ENCODE measurements at regions not wholly inside any gene's neighbourhood (a gene's known extent, or its start where the extent isn't known, plus 50 kb on each side); places are given as distances from the start of the nearest gene placed in this dataset.

GRCh38 chr21:22855581-22855980, 1857.4 kb downstream of the NCAM2 start:
- Histone ChIP-seq H3K4me2 (ENCODE audit: low read length) (no peak overlapping the region), H2AFZ (ENCODE audit: low read depth, low read length) (no peak overlapping the region), H3K4me1 (ENCODE audit: low read length) (no peaks in the 10 kb centered on the region), H3K9ac (ENCODE audit: low read length) (no peak overlapping the region), H4K20me1 (ENCODE audit: insufficient read depth, low read length) (no peaks in the 10 kb centered on the region), H3K27me3 (ENCODE audit: low read depth, low read length) (no peaks in the 10 kb centered on the region), H3K9me3 (ENCODE audit: insufficient read depth, low read length) (no peaks in the 10 kb centered on the region), H3K79me2 (ENCODE audit: low read length) (no peaks in the 10 kb centered on the region), H3K36me3 (replicated peaks; ENCODE audit: low read depth, low read length) (no peaks in the 10 kb centered on the region), H3K27ac (ENCODE audit: low read length) (no peak overlapping the region), H3K4me3 (ENCODE audit: low read length) (no peak overlapping the region)
- no peak for TF ChIP-seq EZH2phosphoT487 (IDR thresholded peaks at IDR 0.05; ENCODE audit: low read depth)
- no peak for TF ChIP-seq CTCF (IDR thresholded peaks at IDR 0.05; ENCODE audit: low read depth, low read length)

GRCh38 chr21:22871692-22872091, 1873.5 kb downstream of the NCAM2 start:
- no peak overlapping the region for H3K9ac ChIP-seq (ENCODE audit: low read length)
- H3K79me2 ChIP-seq (ENCODE audit: low read length): no peaks in the 10 kb centered on the region
- no peak overlapping the region for H2AFZ ChIP-seq (ENCODE audit: low read depth, low read length)
- H3K4me3 ChIP-seq (ENCODE audit: low read length): no peak overlapping the region
- no peaks in the 10 kb centered on the region for H3K36me3 ChIP-seq (replicated peaks; ENCODE audit: low read depth, low read length)
- no peaks in the 10 kb centered on the region for H3K27me3 ChIP-seq (ENCODE audit: low read depth, low read length)
- no peaks in the 10 kb centered on the region for H4K20me1 ChIP-seq (ENCODE audit: insufficient read depth, low read length)
- no peak for TF ChIP-seq CTCF (IDR thresholded peaks at IDR 0.05; ENCODE audit: low read depth, low read length)
- TF ChIP-seq EZH2phosphoT487 (IDR thresholded peaks at IDR 0.05; ENCODE audit: low read depth): no peak
- no peaks in the 10 kb centered on the region for H3K9me3 ChIP-seq (ENCODE audit: insufficient read depth, low read length)
- H3K4me2 ChIP-seq (ENCODE audit: low read length): no peak overlapping the region
- no peak overlapping the region for H3K27ac ChIP-seq (ENCODE audit: low read length)
- no peaks in the 10 kb centered on the region for H3K4me1 ChIP-seq (ENCODE audit: low read length)

GRCh38 chr21:22880573-22880972, 1882.4 kb downstream of the NCAM2 start:
- no peak overlapping the region for H3K4me3 ChIP-seq (ENCODE audit: low read length)
- H3K27me3 ChIP-seq (ENCODE audit: low read depth, low read length): no peaks in the 10 kb centered on the region
- H3K79me2 ChIP-seq (ENCODE audit: low read length): no peaks in the 10 kb centered on the region
- no peaks in the 10 kb centered on the region for H3K4me1 ChIP-seq (ENCODE audit: low read length)
- no peaks in the 10 kb centered on the region for H3K36me3 ChIP-seq (replicated peaks; ENCODE audit: low read depth, low read length)
- H3K9ac ChIP-seq (ENCODE audit: low read length): no peak overlapping the region
- no peak overlapping the region for H3K4me2 ChIP-seq (ENCODE audit: low read length)
- no peaks in the 10 kb centered on the region for H4K20me1 ChIP-seq (ENCODE audit: insufficient read depth, low read length)
- no peak overlapping the region for H2AFZ ChIP-seq (ENCODE audit: low read depth, low read length)
- TF ChIP-seq EZH2phosphoT487 (IDR thresholded peaks at IDR 0.05; ENCODE audit: low read depth): no peak
- no peak for TF ChIP-seq CTCF (IDR thresholded peaks at IDR 0.05; ENCODE audit: low read depth, low read length)
- no peaks in the 10 kb centered on the region for H3K9me3 ChIP-seq (ENCODE audit: insufficient read depth, low read length)
- no peak overlapping the region for H3K27ac ChIP-seq (ENCODE audit: low read length)

GRCh38 chr21:22881131-22881530, 1882.9 kb downstream of the NCAM2 start:
- no peak overlapping the region for H3K27ac ChIP-seq (ENCODE audit: low read length)
- no peaks in the 10 kb centered on the region for H3K36me3 ChIP-seq (replicated peaks; ENCODE audit: low read depth, low read length)
- TF ChIP-seq EZH2phosphoT487 (IDR thresholded peaks at IDR 0.05; ENCODE audit: low read depth) (no peak), CTCF (IDR thresholded peaks at IDR 0.05; ENCODE audit: low read depth, low read length) (no peak)
- no peak overlapping the region for H2AFZ ChIP-seq (ENCODE audit: low read depth, low read length)
- no peaks in the 10 kb centered on the region for H3K9me3 ChIP-seq (ENCODE audit: insufficient read depth, low read length)
- H3K79me2 ChIP-seq (ENCODE audit: low read length): no peaks in the 10 kb centered on the region
- no peak overlapping the region for H3K4me3 ChIP-seq (ENCODE audit: low read length)
- no peaks in the 10 kb centered on the region for H3K4me1 ChIP-seq (ENCODE audit: low read length)
- no peak overlapping the region for H3K4me2 ChIP-seq (ENCODE audit: low read length)
- no peak overlapping the region for H3K9ac ChIP-seq (ENCODE audit: low read length)
- H4K20me1 ChIP-seq (ENCODE audit: insufficient read depth, low read length): no peaks in the 10 kb centered on the region
- no peaks in the 10 kb centered on the region for H3K27me3 ChIP-seq (ENCODE audit: low read depth, low read length)

All from OCI-LY3 (cell line).